H1 (cell line): ENCODE measurements at regions not wholly inside any gene's neighbourhood (a gene's known extent, or its start where the extent isn't known, plus 50 kb on each side); places are given as distances from the start of the nearest gene placed in this dataset.

ENCODE experiments used
- CTCF ChIA-PET: fragments of 300-600 bp; sonication (Branson Sonifier 250); formaldehyde crosslinking; loops from one replicate; lab custom pipeline; 2021; ENCODE audit not compliant: partially characterized antibody; lab: Charles Lee
- POLR2A ChIA-PET: fragments of 300-600 bp; sonication (Branson Sonifier 250); formaldehyde crosslinking; loops from one replicate; lab custom pipeline; 2021; ENCODE audit warnings: inconsistent platforms; ENCODE audit not compliant: partially characterized antibody; lab: Charles Lee
- DNase-seq, 2 experiments: peaks; one replicate each; pipeline versions ENCODE4 v3.0.0 to v3.0.0-alpha.2; 2010 to 2022; ENCODE audit warnings: low spot score in 2 of 2, low read depth in 1 of 2, mixed read lengths in 1 of 2
- FAIRE-seq: peaks from 2 replicates; lab custom pipeline; 2011; peaks lifted over from hg19 to GRCh38; lab: Jason Lieb, UNC
- H2AFZ ChIP-seq: 2 replicates; pipeline ENCODE4 v1.8.1; 2012; ENCODE audit warnings: low read length, inconsistent platforms
- H2AK5ac ChIP-seq: 2 replicates; pipeline ENCODE4 v1.6.1; 2013; ENCODE audit warnings: low read depth, low read length
- H2BK120ac ChIP-seq: replicated peaks from 2 replicates; pipeline ENCODE3; 2013; ENCODE audit warnings: low read depth, low read length, inconsistent platforms
- H2BK12ac ChIP-seq: 2 replicates; pipeline ENCODE4 v1.6.1; 2013; ENCODE audit warnings: low read depth, low read length
- H2BK15ac ChIP-seq: 2 replicates; pipeline ENCODE4 v1.6.1; 2013; ENCODE audit warnings: low read length
- H2BK20ac ChIP-seq: 2 replicates; pipeline ENCODE4 v1.6.1; 2013; ENCODE audit warnings: low read length
- H2BK5ac ChIP-seq: 2 replicates; pipeline ENCODE4 v1.6.1; 2013; ENCODE audit warnings: low read depth, low read length
- H3K14ac ChIP-seq: 2 replicates; pipeline ENCODE4 v1.6.1; 2013; ENCODE audit warnings: inconsistent platforms; ENCODE audit not compliant: insufficient read length
- H3K18ac ChIP-seq: 2 replicates; pipeline ENCODE4 v1.6.1; 2013; ENCODE audit warnings: low read length; ENCODE audit errors: extremely low read depth
- H3K23ac ChIP-seq: 2 replicates; pipeline ENCODE4 v1.6.1; 2013; ENCODE audit warnings: inconsistent platforms; ENCODE audit not compliant: insufficient read length
- H3K23me2 ChIP-seq: 2 replicates; pipeline ENCODE4 v1.6.1; 2013; ENCODE audit warnings: low read depth, low read length
- H3K27ac ChIP-seq: 2 replicates; pipeline ENCODE4 v1.6.1; 2011; ENCODE audit warnings: low read depth, low read length, inconsistent platforms
- H3K27me3 ChIP-seq, 4 experiments: replicated peaks in 1 of 4; 1 replicate in 1 of 4; 2 replicates in 3 of 4; pipeline versions ENCODE4 v1.6.1 to v1.8.1; 2011 to 2013; ENCODE audit warnings: low read length in 3 of 4, mild to moderate bottlenecking in 3 of 4, inconsistent platforms in 2 of 4, mixed read lengths in 2 of 4, moderate library complexity in 1 of 4; ENCODE audit not compliant: control insufficient read depth in 3 of 4, insufficient read depth in 3 of 4; ENCODE audit errors: extremely low read depth in 1 of 4
- H3K36me3 ChIP-seq, 4 experiments: 2 replicates each; pipeline versions ENCODE4 v1.6.1 to v1.8.1; 2011 to 2013; ENCODE audit warnings: mild to moderate bottlenecking in 4 of 4, low read length in 3 of 4, moderate library complexity in 2 of 4, control low read depth in 1 of 4, inconsistent platforms in 1 of 4; ENCODE audit not compliant: insufficient read depth in 4 of 4, control insufficient read depth in 2 of 4
- H3K4ac ChIP-seq: replicated peaks from 2 replicates; pipeline ENCODE3; 2013; ENCODE audit warnings: low read length, low read depth, mixed read lengths, inconsistent platforms; ENCODE audit not compliant: insufficient read length
- H3K4me1 ChIP-seq, 4 experiments: replicated peaks in 1 of 4; 1 replicate in 1 of 4; 2 replicates in 3 of 4; pipeline versions ENCODE4 v1.6.1 to v1.8.1; 2011 to 2013; ENCODE audit warnings: low read length in 3 of 4, inconsistent platforms in 2 of 4, mixed read lengths in 1 of 4; ENCODE audit not compliant: insufficient read depth in 4 of 4, control insufficient read depth in 3 of 4
- H3K4me2 ChIP-seq, 2 experiments: 2 replicates each; pipeline versions ENCODE4 v1.6.1 to v1.8.1; 2011 to 2013; ENCODE audit warnings: low read depth in 2 of 2, low read length in 2 of 2, control low read depth in 1 of 2, inconsistent platforms in 1 of 2, mild to moderate bottlenecking in 1 of 2; ENCODE audit not compliant: insufficient read depth in 1 of 2
- H3K4me3 ChIP-seq, 4 experiments: fragments of 200-600, 300-600 bp in 1 of 4; sonication (generic), shearing (Covaris generic), sonication (Bioruptor Twin) in 1 of 4; 2 replicates each; pipeline versions ENCODE4 v1.5.1 to v1.8.1; 2011 to 2016; ENCODE audit warnings: low read length in 4 of 4, low read depth in 3 of 4, control low read depth in 2 of 4, inconsistent platforms in 2 of 4, mild to moderate bottlenecking in 2 of 4, mixed read lengths in 1 of 4, moderate library complexity in 1 of 4; ENCODE audit not compliant: insufficient read depth in 2 of 4; ENCODE audit errors: extremely low read depth in 1 of 4
- H3K56ac ChIP-seq: replicated peaks from 2 replicates; pipeline ENCODE3; 2013; ENCODE audit warnings: low read depth, mild to moderate bottlenecking, mixed read lengths, low read length, inconsistent platforms; ENCODE audit not compliant: insufficient read length
- H3K79me1 ChIP-seq: 2 replicates; pipeline ENCODE4 v1.6.1; 2013; ENCODE audit warnings: low read depth, low read length, control low read depth
- H3K79me2 ChIP-seq, 2 experiments: 2 replicates each; pipeline versions ENCODE4 v1.6.1 to v1.8.1; 2012 to 2013; ENCODE audit warnings: low read length in 2 of 2, mild to moderate bottlenecking in 2 of 2, inconsistent platforms in 1 of 2; ENCODE audit not compliant: insufficient read depth in 2 of 2, control insufficient read depth in 1 of 2
- H3K9ac ChIP-seq, 4 experiments: replicated peaks in 1 of 4; 1 replicate in 1 of 4; 2 replicates in 3 of 4; pipeline versions ENCODE4 v1.6.1 to v1.8.1; 2011 to 2013; ENCODE audit warnings: low read depth in 3 of 4, low read length in 3 of 4, control low read depth in 2 of 4, mild to moderate bottlenecking in 2 of 4, moderate library complexity in 2 of 4, inconsistent platforms in 1 of 4; ENCODE audit errors: extremely low read depth in 1 of 4
- H3K9me3 ChIP-seq, 2 experiments: 2 replicates each; pipeline versions ENCODE4 v1.6.1 to v1.8.1; 2012 to 2013; ENCODE audit warnings: mild to moderate bottlenecking in 2 of 2, moderate library complexity in 2 of 2, control low read depth in 1 of 2, inconsistent platforms in 1 of 2, low read depth in 1 of 2, low read length in 1 of 2, mixed read lengths in 1 of 2; ENCODE audit not compliant: insufficient read depth in 2 of 2
- H4K20me1 ChIP-seq, 2 experiments: replicated peaks in 1 of 2; 2 replicates each; pipeline versions ENCODE3 to v1.8.1; 2011 to 2013; ENCODE audit warnings: inconsistent platforms in 2 of 2, low read length in 2 of 2, mild to moderate bottlenecking in 1 of 2; ENCODE audit not compliant: insufficient read depth in 2 of 2, control insufficient read depth in 1 of 2
- H4K5ac ChIP-seq: 2 replicates; pipeline ENCODE4 v1.6.1; 2013; ENCODE audit warnings: low read length, low read depth, mixed read lengths, inconsistent platforms; ENCODE audit not compliant: insufficient read length
- H4K8ac ChIP-seq: 2 replicates; pipeline ENCODE4 v1.8.0; 2013; ENCODE audit warnings: mild to moderate bottlenecking, moderate library complexity, low read length, inconsistent platforms; ENCODE audit not compliant: insufficient read depth; ENCODE audit errors: extremely low read depth
- H4K91ac ChIP-seq: replicated peaks from 2 replicates; pipeline ENCODE3; 2013; ENCODE audit warnings: low read length, mixed read lengths, inconsistent platforms; ENCODE audit not compliant: insufficient read length
- ASH2L ChIP-seq: fragments of 200-600, 300-600 bp; sonication (generic); IDR thresholded peaks from one replicate; pipeline ENCODE4 v1.7.1; 2017; ENCODE audit warnings: low read length
- CHD1 ChIP-seq: IDR thresholded peaks from 2 replicates; pipeline ENCODE4 v1.6.1; 2012; ENCODE audit warnings: low read depth, low read length, improper control_type of control experiment
- JUND ChIP-seq: IDR thresholded peaks from 2 replicates; pipeline ENCODE4 v1.6.1; 2011; ENCODE audit warnings: mild to moderate bottlenecking, improper control_type of control experiment, low read length
- KDM1A ChIP-seq: fragments of 200-600, 300-600 bp; sonication (generic); IDR thresholded peaks from 2 replicates; pipeline ENCODE4 v1.7.1; 2016; ENCODE audit warnings: mild to moderate bottlenecking, low read length, borderline replicate concordance
- RAD21 ChIP-seq, 2 experiments: IDR thresholded peaks in 1 of 2; conservative IDR thresholded peaks in 1 of 2; 2 replicates each; pipeline ENCODE4 v1.6.1; 2011; ENCODE audit warnings: low read depth in 2 of 2, low read length in 2 of 2, improper control_type of control experiment in 1 of 2, inconsistent platforms in 1 of 2, mild to moderate bottlenecking in 1 of 2, moderate library complexity in 1 of 2
- RFX5 ChIP-seq: IDR thresholded peaks from 2 replicates; pipeline ENCODE4 v1.6.1; 2011; ENCODE audit warnings: low read depth, low read length, improper control_type of control experiment, borderline replicate concordance
- SIX5 ChIP-seq: IDR thresholded peaks from 2 replicates; pipeline ENCODE4 v1.6.1; 2011; ENCODE audit warnings: mild to moderate bottlenecking, low read depth, low read length
- SP4 ChIP-seq: IDR thresholded peaks from 2 replicates; pipeline ENCODE4 v1.6.1; 2012; ENCODE audit warnings: low read length, inconsistent platforms
- TCF12 ChIP-seq: IDR thresholded peaks from 2 replicates; pipeline ENCODE4 v1.6.1; 2011; ENCODE audit warnings: low read depth, mild to moderate bottlenecking, low read length
- WGBS, 2 experiments: shearing (Covaris generic) in 1 of 2; methylation state at CpG; one replicate each; pipeline versions ENCODE4 v1.1.6 to v1.1.7; 2013 to 2015; ENCODE audit warnings: low lambda C conversion rate in 2 of 2, mixed read lengths in 2 of 2, inconsistent platforms in 1 of 2, low coverage in 1 of 2, missing lambda C conversion rate in 1 of 2; ENCODE audit not compliant: insufficient replicate concordance in 2 of 2, insufficient coverage in 1 of 2, insufficient read length in 1 of 2; ENCODE audit errors: extremely low coverage in 1 of 2, missing lambda C conversion rate in 1 of 2; 5-methylcytosine and 5-hydroxymethylcytosine counted together

- H3K23ac ChIP-seq = no peak overlapping the region
- no peak overlapping the region for H2AK5ac ChIP-seq
- H3K18ac ChIP-seq = no peak overlapping the region
- DNase-seq = no peak
- TF ChIP-seq JUND (no peak), RFX5 (no peak), RAD21 (IDR thresholded peaks at IDR 0.05 in 1 of 2, conservative IDR thresholded peaks at IDR 0.05 in 1 of 2; ENCODE audit: low read depth in 2 of 2, low read length in 2 of 2) (no peak), SP4 (no peak), KDM1A (no peak), TCF12 (no peak), CHD1 (no peak), SIX5 (no peak), ASH2L (no peak)
- TF ChIP-seq, all 59 proteins: peak for 0
- Histone ChIP-seq H3K36me3 (no peaks in the 10 kb centered on the region), H4K20me1 (no peaks in the 10 kb centered on the region), H3K9me3 (no peaks in the 10 kb centered on the region), H4K8ac (no peak overlapping the region), H4K91ac (no peak overlapping the region), H3K4me1 (no peaks in the 10 kb centered on the region; a peak in 1 of 7 replicates), H2BK12ac (no peak overlapping the region), H3K27me3 (no peaks in the 10 kb centered on the region), H2BK15ac (no peak overlapping the region), H2BK20ac (no peak overlapping the region), H3K27ac (no peak overlapping the region), H3K79me2 (no peaks in the 10 kb centered on the region), H3K23me2 (no peaks in the 10 kb centered on the region; the same call in 1 of the 2 replicates), H3K9ac (no peak overlapping the region), H2BK120ac (no peak overlapping the region), H3K56ac (no peak overlapping the region), H4K5ac (no peak overlapping the region), H2BK5ac (no peak overlapping the region), H3K4me2 (no peak overlapping the region), H2AFZ (no peak overlapping the region), H3K79me1 (no peaks in the 10 kb centered on the region), H3K4me3 (no peak overlapping the region), H3K14ac (no peak overlapping the region), H3K4ac (no peak overlapping the region)
- ChIA-PET POLR2A (no interaction called here), CTCF (interaction anchor here (0.8 to 1.4 kb wide), 2 partner anchors 9 to 149 kb away, joined by 3 to 4 read pairs; no protein-coding TSS in a partner anchor)
- FAIRE-seq = no peak
- WGBS, 2 experiments = 86% methylated on average over 4 of the region's 4 CpGs; no CpG with 5 or more reads in 1 of the 2 experiments
These were observed 799.8 kb downstream of the DIAPH3 start for GRCh38 chr13:59363947-59364346.
